GM12875 (cell line): ENCODE measurements at regions not wholly inside any gene's neighbourhood (a gene's known extent, or its start where the extent isn't known, plus 50 kb on each side); places are given as distances from the start of the nearest gene placed in this dataset.

Experiments used
- H3K4me3 ChIP-seq: one replicate; pipeline ENCODE4 v1.5.1; 2011; ENCODE audit warnings: low read depth, low read length, control low read depth
- TF ChIP-seq, protein P1 (sequence below): IDR thresholded peaks from 2 replicates; pipeline ENCODE4 v1.5.1; 2011; ENCODE audit warnings: low read depth, mild to moderate bottlenecking, control low read depth, inconsistent platforms, low read length, moderate library complexity, borderline replicate concordance; ENCODE audit not compliant: insufficient read depth

DNA sequence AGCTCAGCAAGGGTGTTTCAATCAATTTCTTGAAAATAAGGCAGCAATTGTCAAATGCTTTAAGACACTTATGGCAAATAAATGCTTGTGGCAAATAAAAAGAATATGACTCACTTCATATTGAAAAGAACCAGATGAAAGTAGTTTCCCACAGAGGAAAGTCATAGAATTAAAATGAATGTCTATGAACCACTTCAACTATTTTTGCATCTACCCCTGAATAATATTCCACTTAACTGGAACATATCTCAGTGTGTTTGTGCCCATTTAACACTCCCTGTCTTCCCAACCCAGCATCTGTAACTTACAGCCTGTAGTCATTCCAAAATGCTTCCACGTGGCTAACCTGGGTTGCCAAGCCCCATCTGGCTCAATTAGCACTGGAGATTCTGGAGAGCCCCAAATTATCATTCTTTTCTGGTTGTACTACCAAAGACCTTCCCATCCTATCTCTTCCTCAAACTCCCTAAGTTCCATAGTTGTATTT lies 84.7 kb downstream of the FEM1C start:
- TF ChIP-seq, protein P1, sequence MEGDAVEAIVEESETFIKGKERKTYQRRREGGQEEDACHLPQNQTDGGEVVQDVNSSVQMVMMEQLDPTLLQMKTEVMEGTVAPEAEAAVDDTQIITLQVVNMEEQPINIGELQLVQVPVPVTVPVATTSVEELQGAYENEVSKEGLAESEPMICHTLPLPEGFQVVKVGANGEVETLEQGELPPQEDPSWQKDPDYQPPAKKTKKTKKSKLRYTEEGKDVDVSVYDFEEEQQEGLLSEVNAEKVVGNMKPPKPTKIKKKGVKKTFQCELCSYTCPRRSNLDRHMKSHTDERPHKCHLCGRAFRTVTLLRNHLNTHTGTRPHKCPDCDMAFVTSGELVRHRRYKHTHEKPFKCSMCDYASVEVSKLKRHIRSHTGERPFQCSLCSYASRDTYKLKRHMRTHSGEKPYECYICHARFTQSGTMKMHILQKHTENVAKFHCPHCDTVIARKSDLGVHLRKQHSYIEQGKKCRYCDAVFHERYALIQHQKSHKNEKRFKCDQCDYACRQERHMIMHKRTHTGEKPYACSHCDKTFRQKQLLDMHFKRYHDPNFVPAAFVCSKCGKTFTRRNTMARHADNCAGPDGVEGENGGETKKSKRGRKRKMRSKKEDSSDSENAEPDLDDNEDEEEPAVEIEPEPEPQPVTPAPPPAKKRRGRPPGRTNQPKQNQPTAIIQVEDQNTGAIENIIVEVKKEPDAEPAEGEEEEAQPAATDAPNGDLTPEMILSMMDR, result no peak

DNA sequence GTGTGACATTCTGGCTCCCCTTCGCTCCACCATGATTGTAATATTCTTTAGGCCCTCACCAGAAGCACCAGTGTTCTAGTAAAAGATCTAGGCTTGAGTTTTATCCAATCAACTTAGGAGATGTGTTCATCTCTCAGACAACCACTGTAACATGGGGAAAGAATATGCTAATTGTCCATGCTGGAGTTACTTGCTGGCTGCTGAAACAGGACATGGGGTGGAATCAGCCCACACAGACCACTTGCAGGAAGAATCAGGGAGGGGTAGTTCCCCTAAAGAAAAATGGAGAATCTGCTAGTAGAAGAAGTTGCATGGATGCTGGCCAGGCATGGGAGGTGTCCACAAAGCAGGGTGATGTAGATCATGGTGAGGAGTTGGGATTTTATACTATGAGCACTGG lies 86.2 kb downstream of the FEM1C start:
- TF ChIP-seq, protein P1, result no peak

More for the DNA sequence above, 84.7 kb downstream of the FEM1C start:
- H3K4me3 ChIP-seq, result no peak overlapping the region

DNA sequence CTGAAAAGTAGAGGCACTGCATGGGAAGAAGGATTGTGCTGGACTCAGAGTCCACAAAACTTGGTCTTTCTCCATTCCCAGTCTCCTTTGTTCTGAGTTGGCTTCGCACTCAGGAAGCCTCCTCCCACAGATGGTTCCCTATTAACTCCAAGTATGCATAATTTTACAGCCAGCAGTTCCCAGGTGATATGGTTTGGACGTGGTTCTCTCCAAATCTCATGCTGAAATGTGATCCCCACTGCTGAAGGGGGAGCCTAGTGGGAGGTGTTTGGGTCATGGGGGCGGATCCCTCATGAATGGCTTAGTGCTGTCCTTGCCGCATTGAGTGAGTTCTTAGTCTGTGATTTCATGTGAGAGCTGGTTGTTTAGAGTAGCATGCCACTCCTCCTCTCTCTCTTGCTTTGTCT lies 86.6 kb downstream of the FEM1C start:
- no peak overlapping the region for H3K4me3 ChIP-seq
- TF ChIP-seq, protein P1, result no peak

More for the DNA sequence above, 86.2 kb downstream of the FEM1C start:
- H3K4me3 ChIP-seq, result no peak overlapping the region

- TF ChIP-seq, protein P1, result no peak
- H3K4me3 ChIP-seq, result no peak overlapping the region
Observed at GRCh38 chr5:115457571-115457970, 87.0 kb downstream of the FEM1C start.

DNA sequence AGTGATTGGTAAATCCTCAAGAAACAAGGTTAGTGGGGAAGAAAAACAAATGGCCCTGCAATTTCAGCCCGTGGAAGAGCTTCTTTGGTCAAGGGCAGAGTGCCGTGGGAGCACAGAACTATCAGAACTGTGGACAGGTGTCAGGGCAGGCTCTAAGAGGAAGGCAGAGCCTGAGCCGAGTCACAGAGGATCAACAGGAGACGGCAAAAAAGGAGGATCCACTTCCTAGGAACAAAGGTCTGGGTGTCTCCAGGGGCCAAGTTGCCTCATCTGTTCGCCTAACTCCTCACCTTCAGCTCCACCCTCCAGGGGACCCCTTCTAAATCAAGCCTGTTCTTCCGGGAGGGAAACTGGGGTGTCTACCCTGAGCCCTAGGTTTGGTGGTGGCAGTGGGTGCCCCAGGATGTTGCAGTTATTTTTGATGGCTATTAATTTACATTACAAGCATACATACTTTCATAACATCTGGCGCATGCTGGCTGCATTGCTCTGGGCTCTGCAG lies 88.0 kb downstream of the FEM1C start:
- H3K4me3 ChIP-seq, result no peak overlapping the region
- TF ChIP-seq, protein P1, result no peak

- H3K4me3 ChIP-seq, result no peak overlapping the region
- TF ChIP-seq, protein P1, result no peak
Observed at GRCh38 chr5:115456056-115456455, 88.5 kb downstream of the FEM1C start.

DNA sequence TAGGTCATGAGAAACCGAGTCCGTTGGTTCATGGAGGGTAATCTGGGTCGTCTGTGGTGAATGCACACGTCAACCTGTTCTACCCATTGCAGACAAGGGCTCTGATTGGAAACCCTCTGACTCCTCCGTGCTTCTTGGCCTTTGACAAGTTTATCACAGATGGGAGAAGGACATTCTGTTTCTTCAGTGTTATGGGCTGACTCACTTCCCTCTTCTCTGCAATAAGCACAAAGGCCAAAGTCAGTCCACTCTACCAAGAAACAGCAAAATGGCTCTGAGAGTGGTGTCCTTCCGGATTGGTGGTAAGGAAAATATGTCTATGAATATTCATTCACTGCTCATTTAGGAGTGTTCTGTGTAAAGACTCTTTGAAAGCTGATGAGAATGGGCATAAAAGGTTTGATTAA lies 89.3 kb downstream of the FEM1C start:
- TF ChIP-seq, protein P1, result no peak
- H3K4me3 ChIP-seq, result no peak overlapping the region
